CD4-positive, alpha-beta T cell treated with Interleukin-1 beta for 1 hour (primary cell): ENCODE measurements at regions not wholly inside any gene's neighbourhood (a gene's known extent, or its start where the extent isn't known, plus 50 kb on each side); places are given as distances from the start of the nearest gene placed in this dataset.

Experiments
- DNase-seq, 2 donors: peaks; one replicate each; pipeline ENCODE4 v3.0.0-alpha.2; 2020 to 2022

DNA sequence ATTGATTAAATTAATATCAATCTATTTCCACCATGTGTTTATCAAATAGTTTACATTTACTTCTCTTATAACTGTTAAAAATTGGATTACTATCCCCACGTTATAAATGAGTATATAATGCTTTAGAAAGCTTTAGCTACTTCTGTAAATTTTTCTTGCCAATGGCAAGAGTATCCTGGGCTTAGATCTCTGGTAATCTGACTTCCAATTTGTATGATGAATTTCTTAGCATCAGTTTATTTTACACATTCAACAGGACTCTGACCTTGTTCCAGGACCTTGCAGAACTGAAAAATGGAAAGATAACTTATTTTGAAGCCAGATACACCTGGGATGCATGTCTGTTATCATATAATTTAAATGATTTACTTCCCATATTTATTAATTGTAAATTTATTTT lies 2759.4 kb downstream of the PCDH9 start:
- DNase-seq = no peak

GRCh38 chr13:64459778-64460177 lies 2770.4 kb downstream of the PCDH9 start:
- no peak for DNase-seq

DNA sequence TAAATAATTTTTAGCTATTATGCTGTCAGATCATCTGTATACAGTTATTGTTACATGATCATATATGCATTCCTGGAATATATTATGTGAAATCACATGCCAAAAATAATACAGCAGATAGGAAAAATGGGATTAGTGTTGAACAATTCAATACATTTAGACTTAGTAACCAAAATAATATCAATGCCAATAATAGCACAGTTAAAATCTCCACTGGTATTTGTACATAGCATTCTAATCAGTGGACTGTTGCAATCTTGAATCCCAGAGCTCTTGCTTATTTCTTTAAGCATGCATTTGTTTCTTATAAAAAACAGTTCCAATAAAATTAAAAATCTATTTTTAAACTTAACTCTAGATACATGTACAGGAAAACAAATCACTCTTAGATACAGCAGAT lies 2772.2 kb downstream of the PCDH9 start:
- no peak for DNase-seq

DNA sequence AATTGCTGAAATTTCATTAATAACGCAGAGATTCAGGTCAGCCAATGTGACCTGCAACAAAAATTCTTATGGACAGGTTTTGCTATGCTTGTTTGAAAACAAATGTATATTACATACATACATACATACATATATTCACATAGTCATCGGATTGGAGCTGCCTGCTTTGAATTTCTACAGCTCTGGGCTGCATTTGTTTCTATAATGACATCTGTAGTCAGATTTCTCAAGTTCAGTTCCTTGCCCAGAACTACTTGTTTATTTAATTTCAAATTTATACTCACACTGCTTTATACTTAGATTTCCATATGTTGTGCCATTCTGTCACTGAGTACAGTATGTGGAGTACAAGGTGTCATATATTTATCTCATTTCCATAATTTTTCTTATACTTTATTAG lies 2775.0 kb downstream of the PCDH9 start:
- no peak for DNase-seq

GRCh38 chr13:64453831-64454230 lies 2776.3 kb downstream of the PCDH9 start:
- DNase-seq = no peak

DNA sequence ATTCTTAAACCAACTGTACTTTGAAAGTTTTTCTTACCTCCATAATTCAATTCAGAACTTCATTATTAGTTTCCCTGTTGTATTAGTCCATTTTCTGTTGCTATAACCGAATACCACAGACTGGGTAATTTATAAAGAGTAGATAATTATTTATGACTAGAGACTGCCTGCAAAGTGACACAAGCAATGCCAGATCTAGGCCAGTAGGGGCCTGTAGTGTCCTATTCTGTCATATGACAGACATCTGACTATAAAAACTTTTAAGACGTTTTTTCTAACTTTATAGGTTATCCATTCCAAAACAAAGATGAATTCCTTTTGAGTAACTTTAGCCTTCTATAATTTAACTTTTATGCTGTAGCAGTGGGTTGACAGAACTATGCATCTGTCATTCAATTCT lies 2783.8 kb downstream of the PCDH9 start:
- DNase-seq = no peak

- no peak for DNase-seq
Observed at GRCh38 chr13:64441740-64442139, 2788.4 kb downstream of the PCDH9 start.

DNA sequence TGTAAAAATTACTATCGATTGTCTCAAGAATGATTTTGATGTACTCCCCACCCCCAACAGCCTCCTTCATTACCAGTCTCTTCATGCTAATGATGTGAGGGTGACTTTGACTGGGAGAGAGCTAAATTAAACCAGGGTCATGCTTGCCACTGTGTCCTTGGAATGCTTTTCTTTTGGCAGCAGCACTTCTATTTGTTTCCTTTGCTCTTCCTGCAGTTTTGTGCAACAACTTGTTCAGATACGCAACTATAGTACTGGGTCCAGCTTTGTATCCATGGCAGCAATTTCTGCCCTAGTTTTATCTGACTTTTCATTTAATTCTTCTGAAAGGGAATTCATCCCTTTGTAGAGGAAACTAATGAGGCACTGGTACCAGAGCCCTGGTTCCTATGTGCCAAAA lies 2792.1 kb downstream of the PCDH9 start:
- no peak for DNase-seq

GRCh38 chr13:64429691-64430090 lies 2800.4 kb downstream of the PCDH9 start:
- DNase-seq = no peak

DNA sequence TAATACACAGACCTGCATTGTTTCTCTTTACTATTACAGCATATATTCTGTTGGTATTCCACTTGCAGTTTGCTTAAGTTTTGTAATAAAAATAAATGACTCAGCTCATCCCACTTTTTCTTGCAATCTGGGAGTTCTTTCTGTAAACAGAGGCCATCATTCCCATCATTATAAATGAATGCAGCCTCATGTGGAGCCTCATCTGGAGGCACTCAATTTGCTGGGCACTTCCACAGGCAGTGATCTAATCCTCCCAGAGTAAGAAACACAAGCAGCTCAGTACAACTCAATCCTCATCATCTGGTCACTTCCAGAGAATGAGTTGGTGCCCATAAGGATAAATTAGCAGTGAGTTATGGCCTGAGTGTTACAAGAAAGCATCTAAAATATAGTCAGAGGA lies 2801.9 kb downstream of the PCDH9 start:
- DNase-seq = no peak

DNA sequence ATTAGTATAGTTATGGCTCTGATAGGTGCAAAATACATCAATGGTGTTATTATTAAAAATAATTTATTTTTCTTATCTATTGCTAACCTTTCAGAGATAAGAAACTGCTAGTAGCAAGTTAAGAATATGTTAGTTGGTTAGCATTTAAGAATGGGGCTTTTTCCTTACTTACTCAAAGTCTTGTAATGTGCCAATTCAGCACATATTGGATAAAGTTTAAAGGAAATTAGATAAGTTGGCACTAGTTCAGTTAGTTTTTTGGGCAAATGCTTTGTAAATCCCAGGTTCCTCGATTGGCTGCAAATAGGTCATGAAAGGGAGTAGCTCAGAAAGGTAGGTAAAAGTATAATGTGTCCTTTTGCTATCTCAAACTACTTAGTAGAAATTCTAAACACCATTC lies 2806.7 kb downstream of the PCDH9 start:
- no peak for DNase-seq

DNA sequence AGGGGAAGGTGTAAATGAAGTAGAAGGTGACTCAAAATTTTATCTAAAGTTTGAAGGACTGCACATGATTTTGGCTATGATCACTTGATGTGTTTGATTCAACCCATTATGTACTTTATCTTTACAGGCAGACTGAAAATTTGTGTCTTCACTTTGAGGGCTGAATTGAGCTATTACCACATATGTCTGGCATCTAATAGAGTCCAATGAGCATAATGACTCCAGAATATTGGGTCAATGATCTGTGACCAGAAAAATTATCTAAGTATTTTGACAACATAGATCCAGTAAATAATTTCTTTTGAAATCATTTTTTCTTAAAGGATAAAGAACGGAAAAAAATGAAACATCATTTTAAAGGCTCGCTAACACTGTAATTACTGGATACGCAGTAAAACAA lies 2810.0 kb downstream of the PCDH9 start:
- DNase-seq = no peak

GRCh38 chr13:64417581-64417980 lies 2812.6 kb downstream of the PCDH9 start:
- DNase-seq = no peak

DNA sequence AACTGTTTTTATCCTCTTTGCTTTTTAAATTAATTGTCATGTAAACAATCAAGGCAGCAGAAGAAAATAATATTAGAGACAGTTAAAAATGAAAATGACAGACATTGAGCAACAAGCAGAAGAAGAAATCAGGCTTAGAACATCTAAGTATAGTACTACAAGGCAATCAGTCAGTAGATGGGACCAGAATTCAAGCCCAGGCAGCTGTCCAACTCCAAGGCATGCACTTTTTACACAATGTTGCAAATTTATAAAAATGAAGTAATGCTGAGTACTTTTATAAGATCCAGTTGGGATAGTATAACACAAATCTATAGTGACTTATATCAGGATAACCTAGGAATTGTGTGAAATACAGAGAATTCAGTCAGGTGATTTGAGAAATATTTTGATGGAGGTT lies 2815.8 kb downstream of the PCDH9 start:
- no peak for DNase-seq

GRCh38 chr13:64413529-64413928 lies 2816.6 kb downstream of the PCDH9 start:
- no peak for DNase-seq

DNA sequence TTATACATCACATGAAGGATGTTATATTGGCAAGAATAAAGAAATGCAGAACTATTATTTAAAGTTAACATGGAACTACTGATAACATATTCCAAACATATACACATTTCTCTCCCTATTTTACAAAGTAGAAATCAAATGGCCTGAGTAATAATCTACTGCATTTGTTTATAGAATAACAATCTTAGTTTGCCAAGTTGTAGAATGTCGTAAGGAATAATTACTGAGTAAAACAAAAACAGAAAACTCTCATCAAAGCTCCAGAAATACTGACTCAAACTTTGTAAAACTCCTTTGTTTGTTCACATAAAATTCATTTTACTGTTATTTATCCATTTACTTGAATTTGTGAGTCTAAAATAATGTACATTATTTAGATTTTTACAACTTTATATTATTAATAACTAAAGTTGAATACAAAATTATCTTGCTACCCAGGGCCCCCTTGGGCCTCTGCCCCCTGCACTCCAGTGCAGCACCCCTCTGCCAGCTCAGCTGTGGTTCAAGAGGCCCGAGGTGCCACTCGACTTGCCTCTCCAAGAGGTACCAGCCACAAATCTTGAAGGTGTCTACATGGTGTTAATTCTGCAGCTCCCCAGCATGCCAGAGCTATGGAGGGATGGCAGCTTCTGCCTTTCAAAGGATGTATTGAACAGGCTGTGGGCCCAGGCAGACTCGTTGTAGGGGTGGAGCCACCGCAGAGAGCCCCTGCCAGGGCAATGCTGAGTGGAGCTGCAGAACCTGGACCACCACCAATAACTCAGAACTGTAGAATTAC lies 2819.7 kb downstream of the PCDH9 start:
- DNase-seq = no peak

- no peak for DNase-seq
Observed at GRCh38 chr13:64397701-64398100, 2832.4 kb downstream of the PCDH9 start.

- DNase-seq = no peak
Observed at GRCh38 chr13:64377606-64378005, 2852.5 kb downstream of the PCDH9 start.

DNA sequence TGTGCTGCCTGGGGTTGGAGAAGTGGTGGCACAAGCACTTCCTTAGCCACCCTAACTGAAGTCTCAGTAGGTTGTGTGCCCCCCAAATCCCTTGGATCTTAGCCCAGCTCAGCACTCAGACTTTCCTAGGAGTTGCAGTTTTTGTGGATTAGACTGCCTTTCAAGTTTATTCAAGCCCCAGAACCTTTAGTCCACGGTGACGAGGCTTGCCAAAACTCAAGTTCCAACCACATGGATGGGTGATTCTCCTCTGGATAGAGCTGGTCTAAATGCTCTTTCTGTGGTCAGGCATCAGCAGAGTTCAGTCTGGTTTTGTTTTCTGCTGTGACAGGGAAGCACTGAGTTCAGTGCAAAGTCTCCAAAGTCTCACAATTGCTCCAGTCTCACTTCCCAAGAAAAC lies 2858.7 kb downstream of the PCDH9 start:
- no peak for DNase-seq

DNA sequence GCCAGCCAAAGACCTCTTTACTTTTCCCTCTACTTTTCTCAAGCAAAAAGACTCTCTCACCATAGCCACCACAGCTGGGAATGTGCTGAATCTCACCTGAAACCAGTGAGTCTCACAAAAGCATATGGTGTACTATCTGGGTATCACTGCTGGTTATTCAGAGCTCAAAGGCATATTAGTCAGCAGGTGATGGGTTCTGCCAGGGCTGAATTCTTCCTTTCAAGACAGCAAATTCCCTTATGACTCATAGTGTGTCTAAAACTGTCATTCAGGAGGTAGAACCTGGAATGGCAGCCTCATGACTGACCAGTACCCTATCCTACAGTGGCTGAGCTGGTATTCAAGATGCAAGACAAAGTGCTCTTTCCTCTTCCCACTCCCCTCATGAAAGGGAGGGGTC lies 2859.1 kb downstream of the PCDH9 start:
- no peak for DNase-seq

DNA sequence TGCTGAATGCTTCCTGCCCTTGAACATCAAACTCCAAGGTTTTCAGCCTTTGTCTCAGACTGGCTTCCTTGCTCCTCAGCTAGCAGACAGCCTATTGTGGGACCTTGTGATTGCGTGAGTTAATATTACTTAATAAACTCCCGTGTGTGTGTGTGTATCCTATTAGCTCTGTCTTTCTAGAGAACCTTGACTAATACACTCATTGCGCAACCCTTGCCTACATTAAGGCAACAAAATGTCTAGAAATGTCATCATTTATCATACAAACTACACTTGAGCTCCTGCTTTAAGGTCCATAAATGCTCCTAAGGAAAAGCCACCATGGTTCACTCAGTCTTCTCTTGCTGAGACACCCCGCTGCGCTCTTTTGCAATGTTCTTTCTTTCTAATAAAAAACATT lies 2861.0 kb downstream of the PCDH9 start:
- DNase-seq = no peak

GRCh38 chr13:64362564-64362963 lies 2867.6 kb downstream of the PCDH9 start:
- DNase-seq = no peak

- no peak for DNase-seq
Observed at GRCh38 chr13:64347664-64348063, 2882.5 kb downstream of the PCDH9 start.

DNA sequence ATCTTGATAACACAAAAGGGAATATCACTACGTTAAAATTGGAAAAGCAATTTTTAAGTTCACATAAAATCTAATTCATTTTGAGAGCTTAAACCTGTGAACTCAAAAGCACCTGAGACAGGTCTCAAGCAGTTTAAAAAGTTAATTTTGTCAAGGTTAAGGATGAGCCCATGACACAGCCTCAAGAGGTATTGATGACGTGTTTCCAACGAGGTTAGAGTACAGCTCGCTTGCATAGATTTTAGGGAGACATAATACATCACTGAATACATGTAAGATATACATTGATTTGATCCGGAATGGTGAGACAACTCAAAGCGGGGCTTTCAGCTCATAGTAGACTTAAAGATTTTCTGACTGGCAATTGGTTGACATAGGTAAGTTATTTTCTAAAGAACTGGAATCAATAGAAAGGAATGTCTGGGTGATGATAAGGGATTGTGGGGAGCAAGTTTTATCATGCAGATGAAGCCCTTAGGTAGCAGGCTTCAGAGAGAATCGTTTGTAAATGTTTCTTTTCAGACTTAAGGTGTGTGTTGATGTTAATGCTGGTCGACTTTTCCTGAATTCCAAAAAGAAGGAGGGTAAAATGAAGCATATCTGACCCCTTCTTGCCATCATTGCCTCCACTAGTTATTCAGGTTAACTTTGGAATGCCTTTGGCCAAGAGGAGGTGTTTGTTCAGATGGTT lies 2890.6 kb downstream of the PCDH9 start:
- DNase-seq = no peak

DNA sequence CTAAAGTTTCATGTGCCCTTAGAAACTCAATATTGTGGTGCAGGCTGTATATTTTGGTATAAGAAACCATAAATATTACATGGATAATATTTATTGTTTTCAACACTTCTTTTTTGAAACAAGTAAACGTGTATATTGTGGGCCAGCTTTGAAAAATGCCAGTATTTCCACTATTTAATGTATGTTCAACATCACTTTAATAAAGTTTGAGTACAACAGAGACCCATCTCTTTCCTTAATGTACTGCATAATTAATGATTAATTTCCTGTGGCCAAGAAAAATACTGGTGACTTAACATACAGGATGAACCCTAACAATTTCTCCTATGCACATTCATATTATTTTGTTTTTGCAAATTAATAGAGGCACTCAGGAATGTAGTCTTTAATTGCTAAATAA lies 2891.5 kb downstream of the PCDH9 start:
- DNase-seq = no peak
